Esophagus squamous epithelium (tissue), 4 donors: ENCODE measurements at regions not wholly inside any gene's neighbourhood (a gene's known extent, or its start where the extent isn't known, plus 50 kb on each side); places are given as distances from the start of the nearest gene placed in this dataset.

ENCODE experiments used
- POLR2A ChIP-seq, 4 donors: fragments of 450-650 bp; IDR thresholded peaks; one replicate each; pipeline ENCODE4 v1.6.1; 2017; ENCODE audit warnings: antibody characterized with exemption in 4 of 4, mild to moderate bottlenecking in 4 of 4, moderate library complexity in 3 of 4
- TF ChIP-seq, protein P1 (sequence below), 6 experiments: fragments of 450-650 bp in 4 of 6; fragments of 200-600 bp in 2 of 6; sonication (generic) in 2 of 6; IDR thresholded peaks; one replicate each; pipeline ENCODE4 v1.5.1; 2016 to 2019; ENCODE audit warnings: antibody characterized with exemption in 6 of 6, mild to moderate bottlenecking in 4 of 6, moderate library complexity in 4 of 6

- TF ChIP-seq, protein P1, sequence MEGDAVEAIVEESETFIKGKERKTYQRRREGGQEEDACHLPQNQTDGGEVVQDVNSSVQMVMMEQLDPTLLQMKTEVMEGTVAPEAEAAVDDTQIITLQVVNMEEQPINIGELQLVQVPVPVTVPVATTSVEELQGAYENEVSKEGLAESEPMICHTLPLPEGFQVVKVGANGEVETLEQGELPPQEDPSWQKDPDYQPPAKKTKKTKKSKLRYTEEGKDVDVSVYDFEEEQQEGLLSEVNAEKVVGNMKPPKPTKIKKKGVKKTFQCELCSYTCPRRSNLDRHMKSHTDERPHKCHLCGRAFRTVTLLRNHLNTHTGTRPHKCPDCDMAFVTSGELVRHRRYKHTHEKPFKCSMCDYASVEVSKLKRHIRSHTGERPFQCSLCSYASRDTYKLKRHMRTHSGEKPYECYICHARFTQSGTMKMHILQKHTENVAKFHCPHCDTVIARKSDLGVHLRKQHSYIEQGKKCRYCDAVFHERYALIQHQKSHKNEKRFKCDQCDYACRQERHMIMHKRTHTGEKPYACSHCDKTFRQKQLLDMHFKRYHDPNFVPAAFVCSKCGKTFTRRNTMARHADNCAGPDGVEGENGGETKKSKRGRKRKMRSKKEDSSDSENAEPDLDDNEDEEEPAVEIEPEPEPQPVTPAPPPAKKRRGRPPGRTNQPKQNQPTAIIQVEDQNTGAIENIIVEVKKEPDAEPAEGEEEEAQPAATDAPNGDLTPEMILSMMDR (IDR thresholded peaks at IDR 0.05), result no peak
- no peak for TF ChIP-seq POLR2A (IDR thresholded peaks at IDR 0.05)
These were observed 124.1 kb upstream of the HNRNPA3 start for GRCh38 chr2:177088529-177088928.
